ENCODE measurements at regions not wholly inside any gene's neighbourhood (a gene's known extent, or its start where the extent isn't known, plus 50 kb on each side); places are given as distances from the start of the nearest gene placed in this dataset.

- no peak for TF ChIP-seq CTCF (IDR thresholded peaks at IDR 0.05)
- no peak for TF ChIP-seq POLR2A (IDR thresholded peaks at IDR 0.05)
- no peak for TF ChIP-seq EP300 (IDR thresholded peaks at IDR 0.05)
These were observed 314.6 kb upstream of the PROK2 start for GRCh38 chr3:72099326-72100079.
